ENCODE measurements at regions not wholly inside any gene's neighbourhood (a gene's known extent, or its start where the extent isn't known, plus 50 kb on each side); places are given as distances from the start of the nearest gene placed in this dataset.

DNA sequence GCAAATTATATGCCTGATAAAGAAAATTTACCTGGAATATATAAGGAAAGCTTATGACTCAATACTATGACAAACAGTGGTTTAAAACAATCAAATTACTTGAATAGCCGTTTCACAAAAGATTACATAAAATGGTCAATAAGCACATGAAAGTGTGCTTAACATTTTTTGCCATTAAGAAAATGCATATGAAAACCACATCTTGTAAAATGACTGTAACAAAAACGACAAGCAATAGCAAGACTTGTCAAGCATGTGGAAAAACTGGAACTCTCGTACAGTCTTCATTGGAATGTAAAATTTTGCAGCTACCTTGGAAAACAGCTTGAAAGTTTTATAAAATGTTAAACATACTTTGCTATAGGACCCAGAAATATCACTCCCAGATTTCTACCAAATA is 1110.3 kb downstream of the NAALADL2 start:
- H3K4me3 ChIP-seq (ENCODE audit: low read depth in 1 of 2, low read length in 2 of 2): no peak overlapping the region
- H3K9me3 ChIP-seq (ENCODE audit: insufficient read depth, low read length, severe bottlenecking): no peaks in the 10 kb centered on the region
- H3K27me3 ChIP-seq (ENCODE audit: insufficient read depth, low read length, poor library complexity): no peaks in the 10 kb centered on the region
- no peaks in the 10 kb centered on the region for H3K4me1 ChIP-seq (ENCODE audit: insufficient read depth, low read length)
- no peaks in the 10 kb centered on the region for H3K79me2 ChIP-seq (ENCODE audit: insufficient read depth, low read length)
- H3K9ac ChIP-seq (ENCODE audit: low read depth, low read length): no peak overlapping the region
- DNase-seq (no peak), ATAC-seq (ENCODE audit: insufficient read depth, low read depth) (no peak)
- H3K36me3 ChIP-seq (ENCODE audit: insufficient read depth, low read length): no peaks in the 10 kb centered on the region
- no peak overlapping the region for H3K27ac ChIP-seq (ENCODE audit: low read length)
- no peak overlapping the region for H2AFZ ChIP-seq (ENCODE audit: low read depth, low read length)
- no peak overlapping the region for H3K4me2 ChIP-seq (ENCODE audit: insufficient read depth, low read length)
- no peaks in the 10 kb centered on the region for H4K20me1 ChIP-seq (ENCODE audit: insufficient read depth, low read length)
- no peak for TF ChIP-seq EZH2 (IDR thresholded peaks at IDR 0.05; ENCODE audit: borderline replicate concordance, low read depth, low read length, severe bottlenecking)
- TF ChIP-seq, protein P1, sequence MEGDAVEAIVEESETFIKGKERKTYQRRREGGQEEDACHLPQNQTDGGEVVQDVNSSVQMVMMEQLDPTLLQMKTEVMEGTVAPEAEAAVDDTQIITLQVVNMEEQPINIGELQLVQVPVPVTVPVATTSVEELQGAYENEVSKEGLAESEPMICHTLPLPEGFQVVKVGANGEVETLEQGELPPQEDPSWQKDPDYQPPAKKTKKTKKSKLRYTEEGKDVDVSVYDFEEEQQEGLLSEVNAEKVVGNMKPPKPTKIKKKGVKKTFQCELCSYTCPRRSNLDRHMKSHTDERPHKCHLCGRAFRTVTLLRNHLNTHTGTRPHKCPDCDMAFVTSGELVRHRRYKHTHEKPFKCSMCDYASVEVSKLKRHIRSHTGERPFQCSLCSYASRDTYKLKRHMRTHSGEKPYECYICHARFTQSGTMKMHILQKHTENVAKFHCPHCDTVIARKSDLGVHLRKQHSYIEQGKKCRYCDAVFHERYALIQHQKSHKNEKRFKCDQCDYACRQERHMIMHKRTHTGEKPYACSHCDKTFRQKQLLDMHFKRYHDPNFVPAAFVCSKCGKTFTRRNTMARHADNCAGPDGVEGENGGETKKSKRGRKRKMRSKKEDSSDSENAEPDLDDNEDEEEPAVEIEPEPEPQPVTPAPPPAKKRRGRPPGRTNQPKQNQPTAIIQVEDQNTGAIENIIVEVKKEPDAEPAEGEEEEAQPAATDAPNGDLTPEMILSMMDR (IDR thresholded peaks at IDR 0.05; ENCODE audit: borderline replicate concordance, extremely low read depth, low read length, poor library complexity, severe bottlenecking): no peak

DNA sequence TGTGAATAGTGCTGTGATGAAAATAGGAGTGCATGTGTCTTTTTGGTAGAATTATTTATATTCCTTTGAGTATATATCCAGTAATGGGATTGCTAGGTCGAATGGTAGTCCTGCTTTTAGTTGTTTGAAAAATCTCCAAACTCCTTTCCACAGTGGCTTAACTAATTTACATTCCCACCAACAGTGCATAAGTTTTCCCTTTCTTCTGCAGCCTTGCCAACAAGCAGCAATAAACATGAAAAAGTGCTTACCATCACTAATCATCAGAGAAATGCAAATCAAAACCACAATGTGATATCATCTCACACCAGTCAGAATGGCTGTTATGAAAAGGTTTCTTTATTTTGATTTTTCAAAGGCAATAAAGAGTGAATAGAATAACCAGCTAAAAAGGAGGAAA is 1105.9 kb downstream of the NAALADL2 start:
- Histone ChIP-seq H3K4me2 (ENCODE audit: insufficient read depth, low read length) (no peak overlapping the region), H3K9me3 (ENCODE audit: insufficient read depth, low read length, severe bottlenecking) (no peaks in the 10 kb centered on the region), H3K27ac (ENCODE audit: low read length) (no peak overlapping the region), H2AFZ (ENCODE audit: low read depth, low read length) (no peak overlapping the region), H3K79me2 (ENCODE audit: insufficient read depth, low read length) (no peaks in the 10 kb centered on the region), H4K20me1 (ENCODE audit: insufficient read depth, low read length) (no peaks in the 10 kb centered on the region), H3K4me1 (ENCODE audit: insufficient read depth, low read length) (no peaks in the 10 kb centered on the region), H3K27me3 (ENCODE audit: insufficient read depth, low read length, poor library complexity) (no peaks in the 10 kb centered on the region), H3K4me3 (ENCODE audit: low read depth in 1 of 2, low read length in 2 of 2) (no peak overlapping the region), H3K9ac (ENCODE audit: low read depth, low read length) (no peak overlapping the region), H3K36me3 (ENCODE audit: insufficient read depth, low read length) (no peaks in the 10 kb centered on the region)
- TF ChIP-seq EZH2 (IDR thresholded peaks at IDR 0.05; ENCODE audit: borderline replicate concordance, low read depth, low read length, severe bottlenecking): no peak
- TF ChIP-seq, protein P1 (IDR thresholded peaks at IDR 0.05; ENCODE audit: borderline replicate concordance, extremely low read depth, low read length, poor library complexity, severe bottlenecking): no peak
- ATAC-seq (ENCODE audit: insufficient read depth, low read depth) (no peak), DNase-seq (no peak)

GRCh38 chr3:175957427-175957826 is 1098.3 kb downstream of the NAALADL2 start:
- Histone ChIP-seq H3K4me3 (ENCODE audit: low read depth in 1 of 2, low read length in 2 of 2) (no peak overlapping the region), H3K27me3 (ENCODE audit: insufficient read depth, low read length, poor library complexity) (no peaks in the 10 kb centered on the region), H3K9ac (ENCODE audit: low read depth, low read length) (no peak overlapping the region), H2AFZ (ENCODE audit: low read depth, low read length) (no peak overlapping the region), H3K27ac (ENCODE audit: low read length) (no peak overlapping the region), H3K36me3 (ENCODE audit: insufficient read depth, low read length) (no peaks in the 10 kb centered on the region), H3K9me3 (ENCODE audit: insufficient read depth, low read length, severe bottlenecking) (no peaks in the 10 kb centered on the region), H3K4me1 (ENCODE audit: insufficient read depth, low read length) (no peaks in the 10 kb centered on the region), H3K4me2 (ENCODE audit: insufficient read depth, low read length) (no peak overlapping the region), H4K20me1 (ENCODE audit: insufficient read depth, low read length) (no peaks in the 10 kb centered on the region), H3K79me2 (ENCODE audit: insufficient read depth, low read length) (no peaks in the 10 kb centered on the region)
- ATAC-seq (ENCODE audit: insufficient read depth, low read depth) (no peak), DNase-seq (no peak)
- TF ChIP-seq, protein P1 (IDR thresholded peaks at IDR 0.05; ENCODE audit: borderline replicate concordance, extremely low read depth, low read length, poor library complexity, severe bottlenecking): no peak
- TF ChIP-seq EZH2 (IDR thresholded peaks at IDR 0.05; ENCODE audit: borderline replicate concordance, low read depth, low read length, severe bottlenecking): no peak

DNA sequence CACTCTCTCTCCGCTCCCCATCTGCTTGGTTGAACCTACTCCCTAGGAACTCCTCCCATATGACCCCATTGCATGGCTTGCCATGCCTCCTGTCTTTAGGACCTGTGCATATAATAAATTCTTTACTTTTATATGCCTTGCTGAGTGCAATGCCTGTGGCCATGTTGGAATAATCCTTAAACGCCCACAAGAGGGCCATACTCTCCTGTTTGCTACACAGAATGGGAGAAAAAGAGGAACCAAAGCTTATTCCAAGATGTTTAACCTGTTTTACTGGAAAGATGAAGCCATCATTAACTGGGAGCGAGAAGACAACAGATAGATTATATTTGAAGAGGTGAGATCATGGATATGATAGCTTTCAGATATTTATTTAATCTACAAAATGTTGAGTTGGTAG is 1097.8 kb downstream of the NAALADL2 start:
- Histone ChIP-seq H3K9ac (ENCODE audit: low read depth, low read length) (no peak overlapping the region), H3K9me3 (ENCODE audit: insufficient read depth, low read length, severe bottlenecking) (no peaks in the 10 kb centered on the region), H3K27ac (ENCODE audit: low read length) (no peak overlapping the region), H3K79me2 (ENCODE audit: insufficient read depth, low read length) (no peaks in the 10 kb centered on the region), H3K4me1 (ENCODE audit: insufficient read depth, low read length) (no peaks in the 10 kb centered on the region), H3K27me3 (ENCODE audit: insufficient read depth, low read length, poor library complexity) (no peaks in the 10 kb centered on the region), H3K4me3 (ENCODE audit: low read depth in 1 of 2, low read length in 2 of 2) (no peak overlapping the region), H2AFZ (ENCODE audit: low read depth, low read length) (no peak overlapping the region), H4K20me1 (ENCODE audit: insufficient read depth, low read length) (no peaks in the 10 kb centered on the region), H3K4me2 (ENCODE audit: insufficient read depth, low read length) (no peak overlapping the region), H3K36me3 (ENCODE audit: insufficient read depth, low read length) (no peaks in the 10 kb centered on the region)
- ATAC-seq (ENCODE audit: insufficient read depth, low read depth): no peak
- TF ChIP-seq, protein P1 (IDR thresholded peaks at IDR 0.05; ENCODE audit: borderline replicate concordance, extremely low read depth, low read length, poor library complexity, severe bottlenecking): no peak
- no peak for TF ChIP-seq EZH2 (IDR thresholded peaks at IDR 0.05; ENCODE audit: borderline replicate concordance, low read depth, low read length, severe bottlenecking)
- DNase-seq: no peak
